CD14-positive monocyte (primary cell): ENCODE measurements at regions not wholly inside any gene's neighbourhood (a gene's known extent, or its start where the extent isn't known, plus 50 kb on each side); places are given as distances from the start of the nearest gene placed in this dataset.

ENCODE experiments used
- DNase-seq, 3 donors: peaks; one replicate each; pipeline ENCODE4 v3.0.0-alpha.2; 2011 to 2022
- H2AFZ ChIP-seq: 2 replicates; pipeline ENCODE4 v1.6.0; 2012; ENCODE audit warnings: mild to moderate bottlenecking, low read depth, low read length, inconsistent platforms; ENCODE audit not compliant: insufficient read depth, poor library complexity, severe bottlenecking
- H3K27ac ChIP-seq, 2 donors: 1 replicate in 1 of 2; 2 replicates in 1 of 2; pipeline ENCODE4 v1.5.1; 2012 to 2013; ENCODE audit warnings: low read length in 2 of 2, control low read depth in 1 of 2, inconsistent platforms in 1 of 2, low read depth in 1 of 2, mild to moderate bottlenecking in 1 of 2
- H3K27me3 ChIP-seq, 2 donors: one replicate each; pipeline versions ENCODE4 v1.6.0 to v1.6.1; 2011 to 2013; ENCODE audit warnings: low read length in 2 of 2; ENCODE audit not compliant: control insufficient read depth in 2 of 2, insufficient read depth in 2 of 2
- H3K36me3 ChIP-seq, 2 donors: replicated peaks in 1 of 2; 1 replicate in 1 of 2; 2 replicates in 1 of 2; pipeline versions ENCODE4 v1.5.1 to v1.6.1; 2012 to 2013; ENCODE audit warnings: low read length in 2 of 2, control low read depth in 1 of 2, inconsistent platforms in 1 of 2, mild to moderate bottlenecking in 1 of 2; ENCODE audit not compliant: insufficient read depth in 2 of 2, control insufficient read depth in 1 of 2
- H3K4me1 ChIP-seq, 2 donors: 1 replicate in 1 of 2; 2 replicates in 1 of 2; pipeline versions ENCODE4 v1.5.1 to v1.6.1; 2012 to 2013; ENCODE audit warnings: low read length in 2 of 2, control low read depth in 1 of 2, inconsistent platforms in 1 of 2, mild to moderate bottlenecking in 1 of 2, moderate library complexity in 1 of 2; ENCODE audit not compliant: insufficient read depth in 2 of 2, control insufficient read depth in 1 of 2
- H3K4me2 ChIP-seq: replicated peaks from 2 replicates; pipeline ENCODE3; 2012; ENCODE audit warnings: low read length, moderate library complexity, mild to moderate bottlenecking; ENCODE audit not compliant: poor library complexity, severe bottlenecking; ENCODE audit errors: extremely low read depth
- H3K4me3 ChIP-seq, 3 experiments: fragments of 200-600 bp in 1 of 3; sonication (generic) in 1 of 3; replicated peaks in 1 of 3; 1 replicate in 2 of 3; 2 replicates in 1 of 3; pipeline ENCODE4 v1.5.1; 2011 to 2013; ENCODE audit warnings: low read length in 3 of 3, mild to moderate bottlenecking in 3 of 3, control low read depth in 2 of 3, low read depth in 2 of 3, inconsistent platforms in 1 of 3, moderate library complexity in 1 of 3
- H3K79me2 ChIP-seq: 2 replicates; pipeline ENCODE4 v1.6.0; 2012; ENCODE audit warnings: mild to moderate bottlenecking, control low read depth, inconsistent platforms, low read length, moderate library complexity; ENCODE audit not compliant: insufficient read depth
- H3K9ac ChIP-seq: 2 replicates; pipeline ENCODE4 v1.6.0; 2017; ENCODE audit warnings: low read length, mild to moderate bottlenecking; ENCODE audit not compliant: insufficient read depth, poor library complexity, severe bottlenecking
- H3K9me3 ChIP-seq, 2 donors: replicated peaks in 1 of 2; 1 replicate in 1 of 2; 2 replicates in 1 of 2; pipeline versions ENCODE4 v1.5.1 to v1.6.1; 2012 to 2013; ENCODE audit warnings: low read length in 2 of 2, control low read depth in 1 of 2; ENCODE audit not compliant: control insufficient read depth in 1 of 2, insufficient read depth in 1 of 2
- H4K20me1 ChIP-seq: 2 replicates; pipeline ENCODE4 v1.6.0; 2012; ENCODE audit warnings: mild to moderate bottlenecking, low read length, control low read depth, moderate library complexity; ENCODE audit not compliant: insufficient read depth
- H3K27ac Mint-ChIP-seq, 7 donors: one replicate each; pipeline ENCODE4 v1.8.0; 2020; ENCODE audit warnings: mild to moderate bottlenecking in 7 of 7, mixed read lengths in 7 of 7, moderate library complexity in 6 of 7, inconsistent platforms in 2 of 7
- H3K27me3 Mint-ChIP-seq, 3 donors: one replicate each; pipeline ENCODE4 v1.8.0; 2021 to 2022; ENCODE audit warnings: low read depth in 3 of 3, mild to moderate bottlenecking in 3 of 3, mixed read lengths in 3 of 3, moderate library complexity in 3 of 3, inconsistent platforms in 1 of 3
- H3K36me3 Mint-ChIP-seq, 2 donors: one replicate each; pipeline ENCODE4 v1.8.0; 2020; ENCODE audit warnings: mixed read lengths in 2 of 2, inconsistent platforms in 1 of 2, mild to moderate bottlenecking in 1 of 2
- H3K4me1 Mint-ChIP-seq: one replicate; pipeline ENCODE4 v1.8.0; 2020; ENCODE audit warnings: mild to moderate bottlenecking, mixed read lengths
- H3K4me3 Mint-ChIP-seq, 2 donors: one replicate each; pipeline ENCODE4 v1.8.0; 2020; ENCODE audit warnings: mild to moderate bottlenecking in 2 of 2, mixed read lengths in 2 of 2, moderate library complexity in 1 of 2
- H3K9me3 Mint-ChIP-seq, 7 donors: one replicate each; pipeline ENCODE4 v1.8.0; 2020 to 2022; ENCODE audit warnings: mixed read lengths in 7 of 7, mild to moderate bottlenecking in 6 of 7, moderate library complexity in 6 of 7, inconsistent platforms in 2 of 7
- CTCF ChIP-seq: fragments of 200-600 bp; IDR thresholded peaks from one replicate; pipeline ENCODE4 v1.8.0; 2022; ENCODE audit warnings: antibody characterized with exemption, mild to moderate bottlenecking
- WGBS: methylation state at CpG from one replicate; pipeline ENCODE4 v1.1.5; 2013; ENCODE audit warnings: missing lambda C conversion rate; ENCODE audit not compliant: insufficient coverage; 5-methylcytosine and 5-hydroxymethylcytosine counted together
- intact Hi-C, 2 donors: fragments of 100-400 bp; cut with micrococcal nuclease; formaldehyde crosslinking; loops; one replicate each; pipeline versions ENCODE4 v1.15.0 to v1.15.1; 2023

DNA sequence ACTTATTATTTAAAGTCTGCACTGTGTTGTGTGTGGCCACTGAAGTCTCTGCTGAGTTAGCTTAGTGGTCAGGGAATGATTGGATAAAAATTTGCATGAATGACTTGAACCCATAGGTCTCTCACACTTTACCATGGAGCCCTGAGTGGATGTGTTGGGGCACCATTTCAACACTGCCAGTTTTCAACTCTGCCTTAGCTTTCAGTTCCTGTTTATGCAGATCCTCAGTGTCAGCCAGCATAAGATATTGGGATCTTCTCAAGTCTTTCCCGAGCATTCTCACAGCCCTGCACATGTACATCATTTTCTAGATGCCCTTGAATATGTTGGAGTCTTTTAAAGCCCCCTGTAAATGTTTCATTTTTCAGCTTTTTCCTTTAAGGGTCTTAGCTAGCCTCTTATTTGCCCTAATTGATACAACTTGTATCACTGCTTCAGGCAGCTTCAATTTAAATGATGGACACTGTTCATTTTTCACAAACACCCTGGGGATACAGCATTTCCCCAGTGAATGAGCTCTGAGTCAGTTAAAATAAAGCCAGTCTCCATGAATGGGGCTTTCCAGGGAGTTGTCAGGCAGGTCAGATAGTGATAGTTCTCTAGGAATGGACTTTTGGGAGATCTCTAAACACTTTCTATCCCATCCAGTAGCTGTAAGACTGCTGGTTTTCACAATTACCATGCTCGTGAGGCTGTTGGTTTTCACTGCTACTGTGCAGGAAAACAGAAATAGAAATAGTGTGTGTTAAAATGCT lies 211.9 kb upstream of the PAPPA start:
- H3K27ac Mint-ChIP-seq: no peak overlapping the region
- no peak for DNase-seq
- H3K27me3 Mint-ChIP-seq: no peaks in the 10 kb centered on the region
- H3K4me3 Mint-ChIP-seq: no peak overlapping the region
- H3K4me1 Mint-ChIP-seq: no peaks in the 10 kb centered on the region
- Histone ChIP-seq H3K4me2 (no peak overlapping the region), H3K27ac (no peak overlapping the region), H3K36me3 (no peaks in the 10 kb centered on the region), H4K20me1 (no peaks in the 10 kb centered on the region), H3K4me3 (no peak overlapping the region), H2AFZ (no peak overlapping the region), H3K9ac (no peak overlapping the region), H3K9me3 (no peaks in the 10 kb centered on the region), H3K4me1 (no peaks in the 10 kb centered on the region), H3K27me3 (no peaks in the 10 kb centered on the region), H3K79me2 (no peaks in the 10 kb centered on the region)
- no peak for TF ChIP-seq CTCF
- WGBS: no CpG with 5 or more reads among the region's 2 CpGs
- no peaks in the 10 kb centered on the region for H3K36me3 Mint-ChIP-seq
- H3K9me3 Mint-ChIP-seq: peaks cover 0 to 3% (median 1%) of the 10 kb centered on the region in 7 donors
- intact Hi-C loops: no loop called here

- no peaks in the 10 kb centered on the region for H3K4me1 ChIP-seq
- H3K4me2 ChIP-seq: no peak overlapping the region
- no peaks in the 10 kb centered on the region for H3K79me2 ChIP-seq
- no peak overlapping the region for H3K4me3 Mint-ChIP-seq
- H3K4me1 Mint-ChIP-seq: no peaks in the 10 kb centered on the region
- H3K27ac ChIP-seq: no peak overlapping the region
- no peak for DNase-seq
- H3K9ac ChIP-seq: no peak overlapping the region
- no peaks in the 10 kb centered on the region for H3K36me3 Mint-ChIP-seq
- no peaks in the 10 kb centered on the region for H3K9me3 ChIP-seq
- H3K27me3 ChIP-seq: no peaks in the 10 kb centered on the region
- H2AFZ ChIP-seq: no peak overlapping the region
- peaks cover 0 to 2% (median 0%) of the 10 kb centered on the region in 3 donors for H3K27me3 Mint-ChIP-seq
- no peaks in the 10 kb centered on the region for H4K20me1 ChIP-seq
- no peaks in the 10 kb centered on the region for H3K36me3 ChIP-seq
- H3K4me3 ChIP-seq: no peak overlapping the region
- H3K27ac Mint-ChIP-seq: no peak overlapping the region
- intact Hi-C loops: no loop called here
- H3K9me3 Mint-ChIP-seq: peaks cover 0 to 5% (median 3%) of the 10 kb centered on the region in 7 donors
- no peak for TF ChIP-seq CTCF
Measured at GRCh38 chr9:115943431-115944165, 210.0 kb upstream of the PAPPA start.
